ENCODE measurements at regions not wholly inside any gene's neighbourhood (a gene's known extent, or its start where the extent isn't known, plus 50 kb on each side); places are given as distances from the start of the nearest gene placed in this dataset.

GRCh38 chr10:131744346-131744745 lies 156.5 kb upstream of the PPP2R2D start:
- H3K36me3 ChIP-seq (ENCODE audit: low read depth) = no peaks in the 10 kb centered on the region

GRCh38 chr10:131745591-131745990 lies 155.2 kb upstream of the PPP2R2D start:
- Histone ChIP-seq H3K4me3 (no peak overlapping the region), H3K36me3 (ENCODE audit: low read depth) (no peaks in the 10 kb centered on the region), H3K4me1 (ENCODE audit: low read depth) (no peaks in the 10 kb centered on the region), H3K9me3 (no peaks in the 10 kb centered on the region)
- ATAC-seq = no peak
- TF ChIP-seq, protein P1, sequence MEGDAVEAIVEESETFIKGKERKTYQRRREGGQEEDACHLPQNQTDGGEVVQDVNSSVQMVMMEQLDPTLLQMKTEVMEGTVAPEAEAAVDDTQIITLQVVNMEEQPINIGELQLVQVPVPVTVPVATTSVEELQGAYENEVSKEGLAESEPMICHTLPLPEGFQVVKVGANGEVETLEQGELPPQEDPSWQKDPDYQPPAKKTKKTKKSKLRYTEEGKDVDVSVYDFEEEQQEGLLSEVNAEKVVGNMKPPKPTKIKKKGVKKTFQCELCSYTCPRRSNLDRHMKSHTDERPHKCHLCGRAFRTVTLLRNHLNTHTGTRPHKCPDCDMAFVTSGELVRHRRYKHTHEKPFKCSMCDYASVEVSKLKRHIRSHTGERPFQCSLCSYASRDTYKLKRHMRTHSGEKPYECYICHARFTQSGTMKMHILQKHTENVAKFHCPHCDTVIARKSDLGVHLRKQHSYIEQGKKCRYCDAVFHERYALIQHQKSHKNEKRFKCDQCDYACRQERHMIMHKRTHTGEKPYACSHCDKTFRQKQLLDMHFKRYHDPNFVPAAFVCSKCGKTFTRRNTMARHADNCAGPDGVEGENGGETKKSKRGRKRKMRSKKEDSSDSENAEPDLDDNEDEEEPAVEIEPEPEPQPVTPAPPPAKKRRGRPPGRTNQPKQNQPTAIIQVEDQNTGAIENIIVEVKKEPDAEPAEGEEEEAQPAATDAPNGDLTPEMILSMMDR (IDR thresholded peaks at IDR 0.05) = no peak
- no peak for DNase-seq
- intact Hi-C loops (cut with DNase I, micrococcal nuclease) = no loop called here

More at GRCh38 chr10:131744346-131744745, 156.5 kb upstream of the PPP2R2D start:
- H3K4me1 ChIP-seq (ENCODE audit: low read depth) = no peaks in the 10 kb centered on the region
- ATAC-seq (no peak), DNase-seq (no peak)
- TF ChIP-seq, protein P1 (IDR thresholded peaks at IDR 0.05) = no peak
- no peak overlapping the region for H3K4me3 ChIP-seq
- no peaks in the 10 kb centered on the region for H3K9me3 ChIP-seq
- intact Hi-C loops (cut with DNase I, micrococcal nuclease) = no loop called here

GRCh38 chr10:131746241-131746711 lies 154.5 kb upstream of the PPP2R2D start:
- Histone ChIP-seq H3K4me3 (no peak overlapping the region), H3K9me3 (no peaks in the 10 kb centered on the region), H3K4me1 (ENCODE audit: low read depth) (no peaks in the 10 kb centered on the region), H3K36me3 (ENCODE audit: low read depth) (no peaks in the 10 kb centered on the region)
- TF ChIP-seq, protein P1 (IDR thresholded peaks at IDR 0.05) = no peak
- ATAC-seq (no peak), DNase-seq (no peak)
- intact Hi-C loops (cut with DNase I, micrococcal nuclease) = no loop called here

DNA sequence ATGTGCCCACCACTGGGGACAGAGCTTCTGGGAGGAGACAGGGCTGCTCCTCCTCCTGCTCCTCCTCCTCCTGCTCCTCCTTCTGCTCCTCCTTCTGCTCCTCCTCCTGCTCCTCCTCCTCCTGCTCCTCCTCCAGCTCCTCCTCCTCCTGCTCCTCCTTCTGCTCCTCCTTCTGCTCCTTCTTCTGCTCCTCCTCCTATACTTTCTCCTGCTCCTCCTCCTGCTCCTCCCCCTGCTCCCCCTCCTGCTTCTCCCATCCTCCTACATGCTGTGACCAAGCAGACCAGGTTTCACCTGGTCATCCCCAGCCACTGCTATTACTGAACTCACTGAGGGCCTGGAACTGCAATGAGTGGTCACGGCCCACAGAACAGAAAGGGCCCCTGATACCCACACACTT lies 154.0 kb upstream of the PPP2R2D start:
- Histone ChIP-seq H3K4me1 (ENCODE audit: low read depth) (no peaks in the 10 kb centered on the region), H3K36me3 (ENCODE audit: low read depth) (no peaks in the 10 kb centered on the region), H3K4me3 (no peak overlapping the region), H3K9me3 (no peaks in the 10 kb centered on the region)
- TF ChIP-seq, protein P1 (IDR thresholded peaks at IDR 0.05) = no peak
- DNase-seq (no peak), ATAC-seq (no peak)
- intact Hi-C loops (cut with DNase I, micrococcal nuclease) = no loop called here

DNA sequence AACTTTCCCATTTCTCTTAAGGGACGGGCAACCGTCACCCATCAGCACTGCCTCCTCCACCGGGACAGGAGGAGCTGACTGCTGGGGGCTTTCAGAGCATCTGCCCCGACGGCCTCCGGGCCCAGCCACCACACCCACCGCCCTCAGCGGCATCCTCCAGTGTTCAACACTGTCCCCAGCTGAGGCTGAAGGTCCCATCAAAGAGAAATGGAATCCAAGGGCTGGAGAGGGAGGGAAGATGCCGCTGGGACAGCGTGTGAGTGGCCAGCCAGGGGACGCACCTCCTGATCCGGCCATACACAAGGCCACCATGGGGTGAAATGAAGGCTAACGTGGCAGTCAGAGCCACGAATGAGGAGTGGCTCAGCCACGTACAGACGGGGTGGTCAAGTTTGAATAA lies 153.6 kb upstream of the PPP2R2D start:
- TF ChIP-seq, protein P1 (IDR thresholded peaks at IDR 0.05) = no peak
- intact Hi-C loops (cut with DNase I, micrococcal nuclease) = no loop called here
- H3K36me3 ChIP-seq (ENCODE audit: low read depth) = no peaks in the 10 kb centered on the region
- H3K4me1 ChIP-seq (ENCODE audit: low read depth) = no peaks in the 10 kb centered on the region
- H3K9me3 ChIP-seq = no peaks in the 10 kb centered on the region
- DNase-seq (no peak), ATAC-seq (no peak)
- H3K4me3 ChIP-seq = no peak overlapping the region

GRCh38 chr10:131747791-131748190 lies 153.0 kb upstream of the PPP2R2D start:
- DNase-seq = no peak
- no peak for ATAC-seq
- TF ChIP-seq, protein P1 (IDR thresholded peaks at IDR 0.05) = no peak

More at GRCh38 chr10:131747791-131748190, 153.0 kb upstream of the PPP2R2D start:
- intact Hi-C loops (cut with DNase I, micrococcal nuclease) = no loop called here
- no peak overlapping the region for H3K4me3 ChIP-seq
- no peaks in the 10 kb centered on the region for H3K9me3 ChIP-seq
- H3K36me3 ChIP-seq (ENCODE audit: low read depth) = no peaks in the 10 kb centered on the region
- no peaks in the 10 kb centered on the region for H3K4me1 ChIP-seq (ENCODE audit: low read depth)

All from mucosa of descending colon (tissue), 3 donors.